ENCODE measurements at regions not wholly inside any gene's neighbourhood (a gene's known extent, or its start where the extent isn't known, plus 50 kb on each side); places are given as distances from the start of the nearest gene placed in this dataset.

GRCh38 chr13:69194130-69194529 lies 913.5 kb upstream of the ATXN8OS start:
- 74 to 87% (median 79%) methylated on average over 1 of the region's 1 CpG for WGBS, 4 donors
- H3K27me3 ChIP-seq: no peaks in the 10 kb centered on the region
- no peak overlapping the region for H3K4me3 ChIP-seq
- intact Hi-C loops (cut with DNase I): no loop called here
- no peak for DNase-seq
- TF ChIP-seq CTCF (IDR thresholded peaks at IDR 0.05) (no peak), POLR2A (IDR thresholded peaks at IDR 0.05) (no peak)
- no peak overlapping the region for H3K27ac ChIP-seq
- H3K9me3 ChIP-seq: no peaks in the 10 kb centered on the region
- H3K4me1 ChIP-seq: no peaks in the 10 kb centered on the region
- ATAC-seq: no peak
- no peaks in the 10 kb centered on the region for H3K36me3 ChIP-seq

DNA sequence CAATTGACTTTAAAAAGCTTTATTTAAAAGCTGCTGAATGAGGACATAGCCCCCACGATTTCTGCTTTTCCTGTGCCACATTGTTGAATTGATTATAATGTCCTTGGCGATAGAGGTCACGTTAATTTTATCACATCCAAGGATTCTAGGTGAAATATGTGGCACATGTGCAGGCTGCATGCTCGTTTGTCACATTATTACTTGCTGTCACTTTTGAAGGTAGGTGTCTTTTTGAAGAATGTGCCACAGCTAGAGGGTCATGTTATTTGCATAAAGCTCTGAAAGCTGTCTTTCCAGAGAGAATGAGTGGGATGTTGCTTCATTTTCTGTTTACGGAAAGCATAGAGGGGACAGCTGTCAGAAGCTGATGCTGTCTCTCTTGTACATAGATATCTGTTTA lies 927.6 kb upstream of the ATXN8OS start:
- no peak for DNase-seq
- TF ChIP-seq POLR2A (IDR thresholded peaks at IDR 0.05) (no peak), CTCF (IDR thresholded peaks at IDR 0.05) (no peak)
- WGBS, 4 donors: 57 to 71% (median 61%) methylated on average over 5 of the region's 5 CpGs
- no peak overlapping the region for H3K4me3 ChIP-seq
- no peaks in the 10 kb centered on the region for H3K9me3 ChIP-seq
- no peak for ATAC-seq
- intact Hi-C loops (cut with DNase I): no loop called here
- H3K27me3 ChIP-seq: no peaks in the 10 kb centered on the region
- no peak overlapping the region for H3K27ac ChIP-seq
- no peaks in the 10 kb centered on the region for H3K36me3 ChIP-seq
- H3K4me1 ChIP-seq: no peaks in the 10 kb centered on the region

DNA sequence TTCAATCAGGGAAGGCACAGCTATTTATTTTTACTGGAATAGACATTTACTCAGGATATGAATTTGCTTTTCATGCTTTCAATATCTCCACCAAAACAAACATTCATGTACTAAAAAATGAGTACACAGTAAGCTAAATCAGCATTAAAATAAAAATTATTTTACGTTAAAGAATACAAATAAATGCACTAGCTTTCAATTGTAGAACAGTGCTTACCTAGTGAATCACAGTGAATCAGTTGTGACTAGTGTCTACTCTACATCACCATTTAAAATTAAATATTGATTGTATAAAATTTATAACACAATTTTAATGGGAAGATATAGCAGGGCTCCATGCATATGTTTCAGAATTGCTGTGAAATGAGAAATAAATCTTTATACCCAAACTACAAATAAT lies 929.6 kb upstream of the ATXN8OS start:
- Histone ChIP-seq H3K4me3 (no peak overlapping the region), H3K9me3 (no peaks in the 10 kb centered on the region), H3K27me3 (no peaks in the 10 kb centered on the region), H3K27ac (no peak overlapping the region), H3K4me1 (no peaks in the 10 kb centered on the region), H3K36me3 (no peaks in the 10 kb centered on the region)
- intact Hi-C loops (cut with DNase I): no loop called here
- DNase-seq: no peak
- 91 to 94% (median 92%) methylated on average over 1 of the region's 1 CpG for WGBS, 4 donors
- ATAC-seq: no peak
- no peak for TF ChIP-seq POLR2A (IDR thresholded peaks at IDR 0.05)
- TF ChIP-seq CTCF (IDR thresholded peaks at IDR 0.05): no peak

- no peaks in the 10 kb centered on the region for H3K27me3 ChIP-seq
- no peaks in the 10 kb centered on the region for H3K36me3 ChIP-seq
- H3K4me1 ChIP-seq: no peaks in the 10 kb centered on the region
- intact Hi-C loops (cut with DNase I): no loop called here
- DNase-seq (no peak), ATAC-seq (no peak)
- TF ChIP-seq POLR2A (IDR thresholded peaks at IDR 0.05): no peak
- TF ChIP-seq CTCF (IDR thresholded peaks at IDR 0.05): no peak
- H3K4me3 ChIP-seq: no peak overlapping the region
- WGBS, 4 donors: 82 to 88% (median 87%) methylated on average over 9 of the region's 9 CpGs
- no peak overlapping the region for H3K27ac ChIP-seq
- H3K9me3 ChIP-seq: peaks cover 0 to 20% (median 0%) of the 10 kb centered on the region in 12 donors
These were observed 939.2 kb upstream of the ATXN8OS start for GRCh38 chr13:69168436-69168835.

Data from heart left ventricle (tissue), 16 donors.